ENCODE measurements at regions not wholly inside any gene's neighbourhood (a gene's known extent, or its start where the extent isn't known, plus 50 kb on each side); places are given as distances from the start of the nearest gene placed in this dataset.

DNA sequence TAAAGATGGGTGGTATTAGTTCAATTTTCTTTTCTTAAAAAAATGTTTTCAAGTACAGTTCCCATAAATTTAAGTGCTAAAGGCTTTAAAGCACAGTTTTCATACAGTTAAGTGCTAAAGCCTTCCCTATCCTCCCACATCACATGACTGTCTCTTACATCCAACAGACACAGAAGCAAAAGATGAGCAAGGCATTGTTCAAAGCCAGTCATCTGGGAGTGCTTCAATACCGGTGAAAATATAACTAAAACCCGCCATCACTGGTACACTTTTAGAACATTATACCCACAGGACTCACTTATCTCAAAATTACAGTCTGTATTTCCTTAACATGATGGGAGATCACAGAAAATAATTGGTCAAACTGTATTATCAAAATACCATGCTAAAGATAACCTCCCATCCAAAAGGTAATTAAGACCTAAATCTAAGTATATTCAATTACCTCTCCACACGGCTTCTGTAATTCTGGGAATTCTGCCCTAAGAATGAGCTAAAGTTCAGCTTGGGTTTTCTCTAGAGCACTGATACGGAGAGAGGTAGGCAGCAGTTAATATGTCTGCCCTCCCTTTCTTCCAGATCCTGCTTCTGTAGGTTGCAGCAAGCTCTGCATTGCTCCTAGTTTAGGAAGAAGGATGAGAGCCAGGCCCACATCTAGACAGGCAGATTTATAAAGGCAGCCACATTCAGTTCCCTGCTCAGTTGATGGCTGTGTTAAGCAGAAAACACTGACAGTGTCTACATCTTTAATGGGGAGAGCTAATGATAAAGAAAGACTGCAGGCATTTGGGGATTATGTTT, 474.8 kb upstream of the PFKP start:
- H3K27me3 Mint-ChIP-seq: peaks cover 6% of the 10 kb centered on the region
- H3K27ac Mint-ChIP-seq: no peak overlapping the region
- no peak for DNase-seq (ENCODE audit: extremely low spot score, unreplicated experiment)
- no peaks in the 10 kb centered on the region for H3K9me3 Mint-ChIP-seq
- H3K4me1 Mint-ChIP-seq (ENCODE audit: unreplicated experiment): peaks cover 5% of the 10 kb centered on the region
- H3K4me3 Mint-ChIP-seq: no peak overlapping the region
- TF ChIP-seq CTCF (conservative IDR thresholded peaks at IDR 0.05): no peak
- H3K36me3 Mint-ChIP-seq: no peaks in the 10 kb centered on the region

GRCh38 chr10:2589196-2589595, 478.2 kb upstream of the PFKP start:
- H3K4me3 Mint-ChIP-seq: no peak overlapping the region
- no peak overlapping the region for H3K27ac Mint-ChIP-seq
- TF ChIP-seq CTCF (conservative IDR thresholded peaks at IDR 0.05): no peak
- no peaks in the 10 kb centered on the region for H3K36me3 Mint-ChIP-seq
- DNase-seq (ENCODE audit: extremely low spot score, unreplicated experiment): no peak
- H3K27me3 Mint-ChIP-seq: peaks cover 6% of the 10 kb centered on the region
- H3K4me1 Mint-ChIP-seq (ENCODE audit: unreplicated experiment): peaks cover 5% of the 10 kb centered on the region
- H3K9me3 Mint-ChIP-seq: no peaks in the 10 kb centered on the region

DNA sequence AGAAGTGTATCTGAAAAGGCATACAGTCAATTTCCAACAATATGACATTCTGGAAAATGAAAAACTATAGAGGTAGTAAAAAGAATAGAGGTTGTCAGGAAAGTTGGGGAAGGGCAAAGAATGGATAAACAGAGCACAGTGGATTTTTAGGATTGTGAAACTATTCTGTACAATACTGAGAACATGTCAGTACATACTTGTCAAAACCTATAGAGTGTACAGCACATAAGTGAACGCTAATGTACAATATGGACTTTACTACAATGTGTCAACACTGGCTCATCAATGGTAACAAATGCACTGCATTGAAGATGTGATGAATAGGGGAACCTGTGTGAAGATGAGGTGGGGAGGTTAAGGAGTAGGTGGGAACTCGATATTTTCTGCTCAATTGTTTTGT, 483.0 kb upstream of the PFKP start:
- TF ChIP-seq CTCF (conservative IDR thresholded peaks at IDR 0.05): no peak
- no peak for DNase-seq (ENCODE audit: extremely low spot score, unreplicated experiment)
- Mint-ChIP-seq H3K9me3 (no peaks in the 10 kb centered on the region), H3K4me3 (no peak overlapping the region), H3K36me3 (no peaks in the 10 kb centered on the region), H3K27ac (no peak overlapping the region), H3K4me1 (ENCODE audit: unreplicated experiment) (no peaks in the 10 kb centered on the region), H3K27me3 (no peaks in the 10 kb centered on the region)

DNA sequence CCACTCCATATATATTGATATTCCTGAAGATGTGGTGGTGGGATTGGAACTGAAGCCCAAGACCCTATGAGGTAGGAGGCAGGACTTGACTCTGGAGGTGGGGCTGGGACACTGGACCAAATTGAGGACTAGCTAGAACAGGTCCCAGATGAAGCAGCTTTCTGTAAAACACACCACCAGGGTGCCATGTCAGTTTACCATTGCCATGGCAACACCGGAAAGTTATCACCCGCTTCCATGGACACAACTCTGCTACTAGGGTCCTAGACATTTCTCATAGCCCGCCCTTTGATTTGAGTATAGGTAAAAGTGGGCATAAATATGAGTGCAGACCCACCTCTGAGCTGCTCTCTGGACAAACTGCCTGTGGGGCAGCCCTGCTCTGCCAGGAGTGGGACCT, 490.5 kb upstream of the PFKP start:
- Mint-ChIP-seq H3K36me3 (no peaks in the 10 kb centered on the region), H3K4me1 (ENCODE audit: unreplicated experiment) (no peaks in the 10 kb centered on the region), H3K27me3 (peaks cover 7% of the 10 kb centered on the region), H3K4me3 (no peak overlapping the region), H3K9me3 (no peaks in the 10 kb centered on the region), H3K27ac (no peak overlapping the region)
- DNase-seq (ENCODE audit: extremely low spot score, unreplicated experiment): no peak
- no peak for TF ChIP-seq CTCF (conservative IDR thresholded peaks at IDR 0.05)

- TF ChIP-seq CTCF (conservative IDR thresholded peaks at IDR 0.05): no peak
- no peak for DNase-seq (ENCODE audit: extremely low spot score, unreplicated experiment)
- Mint-ChIP-seq H3K27me3 (peaks cover 7% of the 10 kb centered on the region), H3K9me3 (no peaks in the 10 kb centered on the region), H3K4me1 (ENCODE audit: unreplicated experiment) (no peaks in the 10 kb centered on the region), H3K4me3 (no peak overlapping the region), H3K27ac (no peak overlapping the region), H3K36me3 (no peaks in the 10 kb centered on the region)
These were observed 491.9 kb upstream of the PFKP start for GRCh38 chr10:2575460-2575859.
